ENCODE measurements at regions not wholly inside any gene's neighbourhood (a gene's known extent, or its start where the extent isn't known, plus 50 kb on each side); places are given as distances from the start of the nearest gene placed in this dataset.
"Not testable (repeated sequence)": the region's sequence is repeated elsewhere in the genome, so short reads cannot be mapped to it uniquely, and the experiment has no call there.

- not testable (repeated sequence) for DNase-seq
These were observed 959.4 kb upstream of the DEFB115 start for GRCh38 chr20:30297878-30298595.

GRCh38 chr20:30300220-30300642 is 957.2 kb upstream of the DEFB115 start:
- DNase-seq = not testable (repeated sequence)

- DNase-seq = not testable (repeated sequence)
These were observed 954.7 kb upstream of the DEFB115 start for GRCh38 chr20:30302786-30303185.

- not testable (repeated sequence) for DNase-seq
These were observed 947.5 kb upstream of the DEFB115 start for GRCh38 chr20:30309938-30310337.

- DNase-seq = not testable (repeated sequence)
These were observed 947.1 kb upstream of the DEFB115 start for GRCh38 chr20:30310385-30310784.

GRCh38 chr20:30312220-30312619 is 945.2 kb upstream of the DEFB115 start:
- not testable (repeated sequence) for DNase-seq

GRCh38 chr20:30313660-30314059 is 943.8 kb upstream of the DEFB115 start:
- not testable (repeated sequence) for DNase-seq

- not testable (repeated sequence) for DNase-seq
These were observed 941.4 kb upstream of the DEFB115 start for GRCh38 chr20:30316063-30316462.

GRCh38 chr20:30316532-30317299 is 940.7 kb upstream of the DEFB115 start:
- not testable (repeated sequence) for DNase-seq

GRCh38 chr20:30333744-30334143 is 923.7 kb upstream of the DEFB115 start:
- DNase-seq = not testable (repeated sequence)

GRCh38 chr20:30337556-30337955 is 919.9 kb upstream of the DEFB115 start:
- not testable (repeated sequence) for DNase-seq

GRCh38 chr20:30348932-30349331 is 908.5 kb upstream of the DEFB115 start:
- DNase-seq = not testable (repeated sequence)

GRCh38 chr20:30356854-30357467 is 900.5 kb upstream of the DEFB115 start:
- DNase-seq = not testable (repeated sequence)

GRCh38 chr20:30361756-30362155 is 895.7 kb upstream of the DEFB115 start:
- DNase-seq = not testable (repeated sequence)

- DNase-seq = not testable (repeated sequence)
These were observed 881.1 kb upstream of the DEFB115 start for GRCh38 chr20:30376430-30376766.

- peak; percentile 44 for DNase-seq
These were observed 880.5 kb upstream of the DEFB115 start for GRCh38 chr20:30376767-30377658.

GRCh38 chr20:30378317-30378716 is 879.1 kb upstream of the DEFB115 start:
- DNase-seq = not testable (repeated sequence)

- not testable (repeated sequence) for DNase-seq
These were observed 878.7 kb upstream of the DEFB115 start for GRCh38 chr20:30378721-30379120.

GRCh38 chr20:30384841-30385240 is 872.6 kb upstream of the DEFB115 start:
- not testable (repeated sequence) for DNase-seq

- not testable (repeated sequence) for DNase-seq
These were observed 871.4 kb upstream of the DEFB115 start for GRCh38 chr20:30386099-30386498.

GRCh38 chr20:30387823-30388222 is 869.6 kb upstream of the DEFB115 start:
- DNase-seq = not testable (repeated sequence)

GRCh38 chr20:30393523-30393922 is 863.9 kb upstream of the DEFB115 start:
- DNase-seq = not testable (repeated sequence)

Data from NCI-H2029 (cell line).